Hematopoietic multipotent progenitor cell treated with erythropoietin and hydrocortisone succinate and interleukin-3 and kit ligand, for 4 days (in vitro differentiated cells): ENCODE measurements at regions not wholly inside any gene's neighbourhood (a gene's known extent, or its start where the extent isn't known, plus 50 kb on each side); places are given as distances from the start of the nearest gene placed in this dataset.
"Not testable (repeated sequence)": the region's sequence is repeated elsewhere in the genome, so short reads cannot be mapped to it uniquely, and the experiment has no call there.

Source experiments
- DNase-seq: peaks from one replicate; pipeline ENCODE4 v3.0.0-alpha.2; 2015

DNA sequence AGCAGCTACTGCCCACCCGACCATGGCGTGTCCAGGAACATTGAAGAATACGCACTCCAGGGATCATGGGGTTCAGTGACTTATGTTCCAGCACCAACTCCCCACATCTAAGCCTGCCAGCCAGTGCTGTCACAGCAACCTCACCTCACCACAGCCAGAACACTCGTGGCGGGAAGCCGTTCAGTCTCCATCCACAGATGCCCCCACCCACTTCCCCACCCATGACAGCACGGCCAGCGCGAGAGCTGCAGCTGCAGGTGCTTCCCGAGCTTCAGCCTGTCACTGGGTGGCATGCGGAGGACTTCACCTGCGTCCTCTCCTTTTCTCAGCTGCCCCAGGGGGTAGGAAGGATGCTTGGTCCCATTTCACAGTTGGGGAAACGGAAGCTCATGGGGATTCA, 50.3 kb downstream of the RBFOX3 start:
- no peak for DNase-seq

DNA sequence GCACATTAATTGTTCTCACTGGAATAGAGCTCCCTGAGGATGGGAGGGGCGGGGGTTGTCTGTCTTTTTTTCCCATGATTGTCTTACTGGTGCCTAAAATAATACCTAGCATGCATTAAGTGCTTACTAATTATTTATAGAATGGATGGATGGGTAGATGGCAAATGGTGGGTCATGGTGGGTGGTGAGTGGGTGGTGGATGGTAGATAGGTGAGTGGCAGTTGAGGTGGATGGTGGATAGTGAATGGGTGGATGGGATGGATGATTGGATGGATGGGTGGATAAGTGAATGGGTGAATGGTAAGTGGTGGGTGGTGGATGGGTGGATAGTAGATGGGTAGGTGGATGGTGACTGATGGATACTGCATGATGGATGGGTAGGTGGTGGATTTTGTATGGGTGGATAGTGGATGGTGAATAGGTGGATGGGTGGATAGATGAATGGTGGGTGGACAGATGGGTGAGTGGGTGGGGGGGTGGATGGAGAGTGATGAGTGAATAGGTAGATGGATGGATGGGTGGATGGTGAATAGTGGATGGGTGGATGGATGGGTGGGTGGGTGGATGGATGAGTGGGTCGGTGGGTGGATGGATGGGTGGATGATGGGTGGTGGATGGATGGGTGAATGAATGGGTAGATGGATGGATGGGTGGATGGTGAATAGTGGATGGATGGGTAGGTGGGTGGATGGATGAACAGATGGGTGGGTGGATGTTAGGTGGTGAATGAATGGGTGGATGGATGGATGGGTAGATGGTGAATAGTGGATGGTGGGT, 51.6 kb downstream of the RBFOX3 start:
- DNase-seq, result no peak

DNA sequence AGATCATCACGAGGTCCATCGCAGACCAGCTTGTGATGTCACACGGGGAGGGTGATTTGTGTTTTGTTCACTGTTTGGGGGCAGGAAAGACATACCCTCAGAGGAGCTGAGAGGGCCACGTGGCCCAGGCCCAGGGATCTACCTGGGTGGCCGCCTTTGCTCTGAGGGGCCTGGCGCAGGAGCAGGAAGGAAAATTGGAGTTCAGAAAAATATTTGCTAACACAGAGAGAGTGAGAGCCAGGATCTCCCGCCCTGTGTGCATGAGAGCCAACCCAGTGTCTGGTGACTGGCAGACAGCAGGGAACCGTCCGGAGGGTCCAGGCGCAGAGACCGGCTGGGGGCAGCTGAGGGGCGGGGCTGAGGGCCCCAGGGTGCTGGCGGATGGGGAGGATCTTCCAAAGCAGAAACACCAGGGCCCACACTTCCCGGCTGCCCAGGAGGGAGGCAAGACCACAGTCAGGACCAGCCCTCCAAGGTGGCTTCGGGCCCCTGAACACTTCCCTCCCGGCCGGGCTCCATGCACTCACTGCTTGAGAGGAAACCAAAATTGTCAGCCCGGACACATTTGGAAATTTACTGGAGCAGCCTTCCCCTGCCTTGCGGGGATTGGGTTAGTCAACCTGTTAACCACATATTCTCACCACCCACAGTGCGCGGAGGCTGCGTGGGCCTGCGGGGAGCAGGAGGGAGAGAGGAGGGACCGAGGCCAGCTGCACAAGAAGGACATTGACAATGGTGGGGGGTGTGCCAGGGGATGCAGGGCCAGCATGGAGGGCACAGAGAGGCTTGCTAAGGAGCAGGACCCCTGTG, 52.6 kb downstream of the RBFOX3 start:
- DNase-seq, result no peak

DNA sequence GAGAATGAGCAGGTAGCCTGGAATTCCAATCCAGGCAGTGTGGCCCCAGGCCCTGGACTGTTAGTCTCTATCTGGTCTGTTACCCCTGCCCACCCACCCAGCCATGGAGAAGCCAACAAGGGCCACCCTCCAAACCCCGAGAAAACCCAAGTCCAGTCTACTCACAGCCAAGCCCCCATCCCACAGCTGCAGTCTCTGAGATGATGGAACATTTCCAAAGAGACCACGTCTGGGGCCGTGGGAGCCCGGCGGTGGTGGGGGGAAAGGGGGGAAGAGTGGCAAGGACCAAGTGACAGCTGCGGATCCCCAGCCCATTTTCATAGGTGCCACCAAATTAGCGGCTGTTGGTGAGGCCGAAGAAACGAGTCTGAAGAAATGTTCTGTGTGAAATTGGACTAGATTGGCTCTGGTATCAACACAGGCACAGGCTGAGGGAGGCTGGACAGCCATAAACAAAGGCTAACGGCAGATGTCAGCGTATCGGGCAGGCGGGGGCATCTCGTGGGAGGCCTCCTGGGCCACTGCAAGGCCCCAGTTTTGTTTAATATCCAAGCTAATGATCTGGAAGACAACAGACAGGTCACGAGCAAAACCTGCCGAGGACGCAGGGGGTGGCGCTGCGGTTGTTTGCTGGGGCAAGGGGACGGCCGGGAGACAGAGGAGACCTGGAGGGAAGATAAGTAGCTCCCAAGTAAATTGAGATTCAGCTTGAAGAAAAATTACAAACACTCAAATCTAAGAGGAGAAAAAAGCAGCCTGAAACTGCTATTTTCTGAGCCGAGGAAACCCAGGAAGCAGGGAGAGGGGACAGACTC, 53.4 kb downstream of the RBFOX3 start:
- DNase-seq, result no peak

DNA sequence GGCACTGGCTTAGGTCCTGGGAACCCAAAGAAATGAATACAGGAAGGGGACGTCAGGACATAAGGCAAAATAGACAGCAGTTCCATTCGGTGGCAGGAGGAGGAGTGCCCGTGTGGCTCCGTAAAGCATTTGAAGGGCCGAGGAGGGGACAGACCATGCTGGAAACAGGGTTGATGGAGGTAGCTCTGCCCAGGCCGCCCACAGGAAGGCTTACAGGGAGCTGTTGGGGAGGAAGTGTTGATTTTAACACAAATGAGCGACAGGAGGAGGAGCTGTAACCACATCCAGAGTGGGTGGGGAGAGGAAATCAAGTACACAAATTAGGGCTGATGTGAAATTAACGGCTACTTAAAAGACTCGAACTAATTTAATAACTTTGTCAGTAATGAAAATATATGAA, 54.6 kb downstream of the RBFOX3 start:
- peak; percentile 8 for DNase-seq

DNA sequence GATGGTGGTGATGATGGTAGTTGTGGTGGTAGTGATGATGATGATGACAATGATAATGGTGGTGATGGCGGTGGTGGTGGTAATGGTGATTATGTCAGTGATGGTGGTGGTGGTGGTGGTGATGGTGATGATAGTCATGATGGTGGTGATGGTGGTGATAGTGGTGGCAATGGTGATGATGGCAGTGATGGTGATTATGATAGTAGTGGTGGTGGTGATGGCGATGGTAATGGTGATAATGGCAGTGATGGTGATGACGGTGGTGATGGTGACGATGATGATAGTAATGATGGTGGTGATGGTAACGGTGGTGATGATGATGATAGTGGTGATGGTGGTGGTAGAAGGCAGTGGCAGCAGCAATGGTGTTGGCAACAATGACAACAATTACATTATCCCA, 55.3 kb downstream of the RBFOX3 start:
- no peak for DNase-seq

DNA sequence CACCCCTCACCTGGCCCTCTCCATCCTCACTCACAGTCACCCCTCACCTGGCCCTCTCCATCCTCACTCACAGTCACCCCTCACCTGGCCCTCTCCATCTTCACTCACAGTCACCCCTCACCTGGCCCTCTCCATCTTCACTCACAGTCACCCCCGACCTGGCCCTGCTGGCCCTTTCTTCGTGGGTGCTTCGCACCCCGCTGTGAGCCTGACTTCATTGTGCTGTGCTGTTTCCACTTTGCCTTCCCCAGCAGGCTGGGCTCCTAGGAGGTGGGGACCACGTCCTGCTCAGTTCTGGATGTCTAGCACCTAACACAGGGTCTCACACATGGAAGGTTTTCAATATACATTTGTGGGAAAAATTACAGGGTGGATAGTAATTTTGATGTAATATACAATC, 56.5 kb downstream of the RBFOX3 start:
- not testable (repeated sequence) for DNase-seq

DNA sequence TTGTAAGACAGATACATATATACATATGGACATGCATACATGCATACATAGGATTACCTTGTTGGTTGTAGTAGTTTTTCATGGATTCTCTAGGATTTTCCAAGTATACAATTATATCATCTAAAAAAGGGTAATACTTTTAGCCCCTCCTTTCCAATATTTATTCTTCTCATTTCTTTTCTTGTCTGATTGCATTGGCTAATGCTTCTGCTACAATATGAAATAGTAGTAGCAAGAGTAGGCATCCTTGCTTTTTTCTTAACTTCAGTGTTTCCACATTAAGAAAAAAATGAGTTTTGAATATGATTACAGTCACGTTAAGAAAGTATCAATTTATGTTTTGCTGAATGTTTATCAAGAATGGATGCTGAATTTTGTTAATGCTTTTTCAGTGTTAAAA, 58.0 kb downstream of the RBFOX3 start:
- DNase-seq, result no peak

DNA sequence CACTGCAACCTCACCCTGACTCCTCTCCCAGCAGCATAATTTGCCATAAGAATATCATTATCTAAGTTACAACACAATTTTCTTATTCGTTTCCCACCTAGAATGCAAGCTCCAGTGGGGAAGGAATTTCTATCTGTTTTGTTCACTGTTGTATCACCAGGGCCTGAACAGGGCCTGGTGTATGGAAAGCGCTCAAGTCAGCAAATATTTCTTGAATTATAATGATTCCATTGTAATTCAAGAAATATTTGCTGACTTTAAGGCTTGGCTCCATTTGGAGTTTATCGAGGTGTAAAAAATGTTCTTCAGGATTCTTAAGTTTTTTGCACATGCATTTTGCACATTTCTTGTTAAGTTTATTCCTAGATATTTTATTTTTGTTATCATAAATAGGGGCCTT, 58.4 kb downstream of the RBFOX3 start:
- DNase-seq, result no peak

DNA sequence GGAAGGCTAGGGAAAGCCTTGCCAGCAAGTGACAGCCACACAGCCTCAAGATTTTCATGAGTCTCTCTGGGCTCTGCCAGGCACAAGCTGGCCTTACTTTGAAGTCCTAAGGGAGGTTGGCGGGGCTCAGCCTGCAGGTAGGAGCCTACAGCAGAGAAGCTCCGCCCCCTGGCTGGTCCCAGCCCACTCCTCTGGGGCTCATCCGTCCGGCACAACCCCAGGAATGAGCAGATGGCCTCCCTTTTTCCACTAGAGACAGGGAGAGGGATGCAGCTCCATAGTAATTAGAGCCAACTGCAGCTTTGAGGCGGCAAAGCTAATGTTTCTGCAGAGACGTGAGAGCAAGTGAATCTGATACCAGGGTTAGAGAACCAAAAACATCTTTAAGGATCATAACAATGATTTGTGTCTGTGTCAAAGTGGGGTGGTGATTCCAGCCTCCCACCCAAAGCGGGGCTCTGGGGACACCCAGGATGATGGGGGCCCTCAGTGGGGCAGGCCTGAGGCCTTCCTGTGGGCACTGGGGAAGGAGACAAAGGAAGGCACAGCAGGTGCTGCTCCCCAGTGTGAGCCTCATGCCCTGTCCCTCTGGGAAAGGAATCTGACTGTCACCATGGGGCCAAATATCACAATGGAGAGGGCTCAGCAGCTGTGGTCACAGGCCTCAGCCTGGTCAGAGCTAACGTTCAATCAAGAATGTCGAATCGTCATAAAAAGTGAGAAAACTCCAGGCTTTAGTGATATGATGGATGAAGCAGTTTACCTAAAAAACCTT, 61.5 kb downstream of the RBFOX3 start:
- no peak for DNase-seq

DNA sequence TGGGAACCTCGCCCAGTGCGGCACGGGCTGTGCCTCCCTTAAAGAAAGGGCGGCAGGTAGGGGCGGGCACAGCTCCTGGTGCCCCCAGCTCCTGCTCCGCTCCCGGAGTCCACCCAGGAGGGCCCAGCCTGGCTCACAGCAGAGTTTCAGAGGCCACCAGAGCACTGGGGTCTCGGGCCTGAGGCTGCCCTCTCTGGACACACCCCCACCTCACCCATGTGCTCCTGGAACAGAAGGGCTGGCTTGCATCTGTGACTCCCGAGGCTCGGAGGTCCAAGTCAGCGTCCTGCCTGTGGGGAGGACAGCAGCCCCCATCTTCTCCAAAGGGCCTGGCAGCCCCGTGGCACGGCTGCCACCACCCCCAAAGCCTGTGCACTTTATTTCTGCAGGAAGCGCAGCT, 62.7 kb downstream of the RBFOX3 start:
- DNase-seq, result no peak

DNA sequence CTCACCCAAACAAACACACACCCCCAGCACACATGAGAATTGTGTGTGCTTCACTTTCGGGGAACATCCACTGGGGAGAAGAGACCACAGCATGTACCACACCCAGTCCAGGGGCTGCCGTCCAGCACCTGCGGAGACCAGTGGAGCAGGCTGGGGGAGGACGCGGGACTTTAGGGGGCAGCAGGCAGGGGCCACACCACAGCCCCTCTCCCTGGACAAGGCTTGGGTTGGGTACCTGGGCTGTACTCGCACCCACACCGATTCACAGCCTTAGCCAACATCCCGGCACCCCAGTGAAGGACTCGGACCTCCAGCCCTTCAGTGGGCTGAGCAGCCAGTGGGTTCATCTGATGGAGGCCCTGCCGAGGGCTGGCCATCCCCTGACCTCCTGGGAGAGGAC, 63.3 kb downstream of the RBFOX3 start:
- no peak for DNase-seq

DNA sequence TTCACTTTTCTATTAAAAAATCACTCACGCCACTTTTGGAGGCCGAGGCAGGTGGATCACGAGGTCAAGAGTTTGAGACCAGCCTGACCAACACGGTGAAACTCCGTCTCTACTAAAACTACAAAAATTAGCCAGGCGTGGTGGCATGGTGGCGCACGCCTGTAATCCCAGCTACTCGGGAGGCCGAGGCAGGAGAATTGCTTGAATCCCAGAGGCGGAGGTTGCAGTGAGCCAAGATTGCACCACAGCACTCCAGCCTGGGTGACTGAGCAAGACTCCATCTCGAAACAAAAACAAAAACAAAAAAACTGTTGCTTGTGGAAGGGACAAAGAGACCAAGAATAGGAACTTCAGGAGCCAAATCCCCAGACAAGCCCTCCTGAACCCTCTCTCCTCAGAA, 63.7 kb downstream of the RBFOX3 start:
- not testable (repeated sequence) for DNase-seq

DNA sequence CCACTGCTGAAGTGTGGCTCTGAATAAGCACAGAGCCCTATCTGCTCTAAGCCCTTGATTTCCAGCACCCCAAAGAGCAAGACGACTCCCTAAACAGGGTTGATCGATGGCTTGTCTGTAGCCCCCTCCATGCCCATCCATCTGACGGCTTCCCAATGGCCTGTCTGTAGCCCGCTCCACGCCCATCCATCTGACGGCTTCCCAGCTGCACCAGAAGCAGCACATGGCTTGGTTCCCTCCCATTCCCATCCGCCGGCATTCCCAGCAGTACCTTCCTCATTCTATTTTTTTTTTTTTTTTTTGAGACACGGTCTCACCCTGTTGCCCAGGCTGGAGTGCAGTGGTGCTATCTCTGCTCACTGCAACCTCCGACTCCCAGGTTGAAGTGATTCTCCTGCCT, 64.5 kb downstream of the RBFOX3 start:
- no peak for DNase-seq

DNA sequence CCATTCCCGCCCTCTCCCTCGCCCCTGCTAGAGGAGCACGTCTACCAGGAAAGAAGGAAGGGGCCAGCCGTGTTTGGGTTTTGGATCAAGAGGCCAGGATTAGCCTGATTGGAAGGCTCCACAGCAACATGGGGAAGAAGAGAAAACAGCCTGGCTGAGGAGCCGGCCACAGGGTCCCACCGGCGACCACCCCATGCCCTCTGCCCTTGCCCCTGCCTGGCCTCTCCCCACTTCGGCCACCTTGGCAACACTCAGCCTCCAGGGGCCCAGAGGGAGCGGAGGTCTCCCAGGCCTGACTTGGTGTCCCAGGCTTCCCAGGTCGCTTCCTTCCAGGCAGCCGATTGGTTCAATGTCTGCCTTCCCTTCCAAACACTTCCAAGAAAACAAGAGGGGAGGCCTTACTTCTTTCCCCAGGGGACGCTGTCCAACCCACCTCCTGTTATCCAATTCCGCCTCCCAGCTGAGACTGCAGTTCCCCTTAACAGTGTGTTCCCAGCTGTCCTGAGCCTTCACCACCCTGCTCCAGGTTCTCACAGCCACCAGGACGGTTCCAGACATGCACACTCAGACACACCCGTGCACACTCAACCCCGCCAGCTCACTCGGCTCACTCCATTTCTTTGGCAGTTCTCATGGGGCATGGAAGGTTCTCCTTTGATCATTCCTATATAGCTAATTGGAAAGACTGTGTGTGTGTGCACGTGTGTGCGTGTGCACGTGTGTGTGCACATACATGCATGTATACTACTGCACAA, 65.4 kb downstream of the RBFOX3 start:
- no peak for DNase-seq

DNA sequence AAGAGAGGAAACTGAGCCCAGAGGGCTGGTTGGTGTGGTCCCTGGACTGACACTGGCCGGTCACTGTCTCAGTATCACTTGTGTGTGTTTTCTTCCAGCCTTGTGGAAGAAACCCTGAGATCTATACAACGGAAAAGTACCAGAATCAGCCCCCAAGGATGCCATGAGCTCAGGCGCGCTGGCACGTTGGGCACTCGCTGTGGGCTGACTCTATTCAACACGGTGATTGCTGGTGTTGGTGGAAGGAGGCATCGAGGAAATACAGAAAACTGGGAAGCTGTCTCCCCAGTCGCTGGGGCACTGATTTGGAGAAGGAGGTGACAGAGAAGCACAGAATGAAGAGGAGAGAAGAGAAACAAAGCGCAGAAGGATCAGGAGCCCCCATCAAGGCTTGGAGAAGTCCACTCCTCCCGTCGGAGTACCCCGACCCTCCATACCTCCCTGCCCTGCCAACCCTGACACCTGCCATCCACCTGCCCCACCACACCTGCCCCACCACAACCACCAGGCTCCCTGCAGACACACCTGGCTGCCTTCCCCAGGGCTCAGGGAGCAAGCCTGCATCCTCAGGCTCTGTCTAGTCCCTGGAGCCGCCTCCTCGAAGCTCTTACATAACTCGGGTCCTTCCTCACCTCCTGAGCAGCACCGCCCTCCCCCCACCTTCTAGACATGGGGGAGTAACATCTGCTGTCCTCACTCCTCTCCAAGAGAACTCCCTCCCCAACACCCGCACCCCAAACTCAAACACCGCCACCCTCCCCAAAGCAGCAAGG, 66.5 kb downstream of the RBFOX3 start:
- DNase-seq, result no peak

DNA sequence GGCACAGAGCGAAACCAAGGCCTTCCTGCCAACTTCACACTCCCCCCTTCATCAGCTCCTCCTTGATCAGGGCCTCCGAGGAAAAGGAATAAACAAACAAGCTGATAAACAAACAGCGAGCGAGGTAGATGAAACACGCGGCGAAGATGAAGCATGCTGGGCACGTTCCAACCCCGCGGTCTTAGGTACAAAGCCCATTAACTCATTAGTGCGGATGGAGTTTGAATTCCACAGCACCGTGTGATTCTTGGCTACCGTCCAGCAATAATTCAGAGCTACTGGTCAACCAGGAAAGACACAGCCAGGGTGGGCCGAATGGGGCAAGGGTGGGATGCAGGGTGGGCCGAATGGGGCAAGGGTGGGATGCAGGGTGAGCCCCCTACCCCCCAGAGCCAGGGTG, 67.3 kb downstream of the RBFOX3 start:
- DNase-seq, result no peak

DNA sequence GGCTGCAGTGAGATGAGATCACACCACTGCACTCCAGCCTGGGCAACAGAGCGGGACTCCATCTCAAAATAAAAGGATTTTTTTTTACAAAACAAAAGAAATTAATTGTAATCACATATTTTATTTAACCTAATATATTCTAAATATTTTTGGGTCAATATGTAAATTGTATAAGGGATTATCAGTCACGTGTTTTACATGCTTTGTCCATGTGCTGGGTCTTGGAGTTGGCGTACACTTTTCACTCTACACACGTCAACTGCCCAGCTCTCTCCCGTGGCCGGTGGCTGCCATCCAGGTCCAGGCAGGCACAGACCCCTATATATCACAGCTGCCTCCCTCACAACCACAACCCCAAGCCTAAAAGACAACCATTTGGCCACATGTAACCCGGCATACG, 68.1 kb downstream of the RBFOX3 start:
- no peak for DNase-seq

DNA sequence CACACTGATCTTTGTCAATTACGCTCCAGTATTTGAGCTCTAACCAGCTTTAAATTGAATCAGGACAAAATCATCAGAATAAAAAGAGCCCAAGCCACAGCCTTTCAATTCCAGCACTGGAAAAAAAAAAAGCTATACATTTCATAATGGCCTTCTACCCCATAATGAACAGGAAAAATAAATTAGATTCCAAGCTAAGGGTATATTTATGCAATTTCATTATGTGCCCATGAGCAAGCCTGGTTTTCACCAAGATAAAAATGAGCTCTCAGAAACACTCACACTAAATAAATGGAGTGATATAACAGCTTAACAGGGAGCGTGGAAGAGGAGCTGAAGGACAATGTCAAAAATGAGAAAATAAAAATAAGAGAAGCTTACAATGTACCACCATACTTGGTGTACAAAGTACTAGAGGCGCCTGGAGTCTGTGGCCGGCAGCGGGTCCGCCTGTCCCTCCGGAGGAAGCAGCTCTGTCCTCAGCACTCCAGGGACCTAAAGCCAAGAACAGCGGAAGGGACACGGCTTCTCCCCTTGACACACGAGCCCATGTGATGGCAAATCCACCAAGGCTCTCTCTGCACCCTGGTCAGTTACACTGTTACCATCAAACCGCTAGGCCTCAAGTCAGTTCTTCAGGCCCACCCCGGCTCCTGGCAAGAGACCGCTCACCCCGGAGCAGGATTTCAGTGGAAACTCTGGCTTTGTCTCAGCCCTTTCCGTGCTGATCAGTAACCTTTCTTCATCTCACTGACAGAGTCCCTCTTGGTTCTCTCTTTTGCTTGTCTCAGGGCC, 69.6 kb downstream of the RBFOX3 start:
- DNase-seq, result no peak

DNA sequence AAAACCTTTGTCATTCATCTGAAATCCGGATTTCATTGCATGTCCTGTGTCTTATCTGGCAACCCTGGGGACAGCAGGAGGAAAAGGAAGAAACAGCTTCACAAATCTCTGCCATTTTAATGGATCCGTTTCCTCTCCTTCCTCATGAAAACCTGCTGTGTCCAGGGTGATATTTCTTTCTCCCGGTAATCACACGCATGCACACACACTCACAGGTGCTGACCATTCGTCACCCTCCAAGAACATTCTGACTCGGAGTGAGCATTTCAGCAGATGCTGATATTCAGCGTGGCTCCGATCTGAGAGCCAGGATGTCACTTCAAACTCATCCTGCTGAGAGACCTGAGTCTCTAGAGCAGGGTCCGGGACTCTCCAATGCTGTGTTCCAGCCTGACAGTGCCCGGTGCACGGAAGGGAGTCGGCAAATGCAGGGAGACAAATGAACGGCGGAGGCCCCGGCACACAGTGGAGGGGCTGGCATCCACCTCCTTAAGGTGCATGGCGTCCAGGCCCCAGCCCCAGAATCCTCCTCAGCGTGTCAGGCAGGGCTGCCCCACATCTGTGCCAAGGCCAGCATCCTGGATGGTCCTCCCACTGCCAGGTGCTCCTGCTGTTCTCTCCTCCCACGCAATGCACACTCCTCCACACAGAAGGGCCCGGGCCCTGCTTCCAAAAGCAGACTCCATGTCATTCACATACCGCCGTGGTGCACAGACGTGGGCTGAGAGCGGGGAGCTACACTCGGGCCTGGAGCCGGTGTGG, 70.7 kb downstream of the RBFOX3 start:
- no peak for DNase-seq
